ENCODE measurements at regions not wholly inside any gene's neighbourhood (a gene's known extent, or its start where the extent isn't known, plus 50 kb on each side); places are given as distances from the start of the nearest gene placed in this dataset.

- no peak for TF ChIP-seq EZH2 (IDR thresholded peaks at IDR 0.05; ENCODE audit: borderline replicate concordance, low read length)
- peak; percentile 67 for TF ChIP-seq CTCF (IDR thresholded peaks at IDR 0.05; ENCODE audit: low read length)
Measured at GRCh38 chr1:221263831-221264767, 384.9 kb downstream of the HLX start.
